ENCODE measurements at regions not wholly inside any gene's neighbourhood (a gene's known extent, or its start where the extent isn't known, plus 50 kb on each side); places are given as distances from the start of the nearest gene placed in this dataset.
A peak's percentile ranks its signal among the peaks of the same experiment; 100 is the strongest.

DNA sequence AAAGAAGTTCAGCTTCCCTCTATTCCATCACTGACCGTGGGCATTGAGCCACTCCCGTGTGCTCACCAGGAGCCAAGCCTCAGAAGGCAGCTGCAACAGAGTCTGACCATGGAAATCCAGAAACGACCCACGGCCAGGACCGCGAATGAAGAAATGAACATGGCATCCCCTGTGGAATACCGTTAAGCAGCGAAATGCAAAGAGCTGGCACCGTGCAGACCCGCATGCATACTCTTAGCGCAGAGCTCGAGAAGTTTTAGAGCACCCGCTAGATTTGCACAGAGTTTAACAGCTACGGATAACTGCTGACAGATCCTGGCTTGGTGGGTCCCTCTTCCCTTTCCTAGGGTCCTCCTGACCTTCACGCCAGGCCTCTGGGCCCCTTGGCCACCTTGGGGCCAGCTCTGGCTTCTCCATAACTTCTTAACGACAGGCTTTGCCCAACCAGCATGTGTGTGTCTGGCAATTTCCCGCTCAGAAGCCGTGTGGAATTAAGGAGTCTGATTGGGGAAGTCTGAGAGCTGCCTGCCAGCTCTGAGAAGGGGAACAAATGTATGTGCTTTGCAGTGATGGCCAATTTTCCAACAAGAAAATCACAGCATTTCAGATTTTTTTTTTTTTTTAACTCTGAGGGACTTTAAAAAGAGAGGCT, 75.3 kb upstream of the COL5A1 start:
- no peaks in the 10 kb centered on the region for H3K27me3 ChIP-seq (ENCODE audit: control insufficient read depth, insufficient read depth, low read length)
- CTCF ChIA-PET = interaction anchor here (0.7 kb wide), 1 partner anchor 60 kb away, joined by 3 read pairs; no protein-coding TSS in a partner anchor
- no peak overlapping the region for H3K27ac ChIP-seq (ENCODE audit: low read depth, low read length)
- peaks cover 18% of the 10 kb centered on the region for H3K9me3 ChIP-seq (ENCODE audit: control insufficient read depth, insufficient read depth, low read length)
- TF ChIP-seq, protein P1, sequence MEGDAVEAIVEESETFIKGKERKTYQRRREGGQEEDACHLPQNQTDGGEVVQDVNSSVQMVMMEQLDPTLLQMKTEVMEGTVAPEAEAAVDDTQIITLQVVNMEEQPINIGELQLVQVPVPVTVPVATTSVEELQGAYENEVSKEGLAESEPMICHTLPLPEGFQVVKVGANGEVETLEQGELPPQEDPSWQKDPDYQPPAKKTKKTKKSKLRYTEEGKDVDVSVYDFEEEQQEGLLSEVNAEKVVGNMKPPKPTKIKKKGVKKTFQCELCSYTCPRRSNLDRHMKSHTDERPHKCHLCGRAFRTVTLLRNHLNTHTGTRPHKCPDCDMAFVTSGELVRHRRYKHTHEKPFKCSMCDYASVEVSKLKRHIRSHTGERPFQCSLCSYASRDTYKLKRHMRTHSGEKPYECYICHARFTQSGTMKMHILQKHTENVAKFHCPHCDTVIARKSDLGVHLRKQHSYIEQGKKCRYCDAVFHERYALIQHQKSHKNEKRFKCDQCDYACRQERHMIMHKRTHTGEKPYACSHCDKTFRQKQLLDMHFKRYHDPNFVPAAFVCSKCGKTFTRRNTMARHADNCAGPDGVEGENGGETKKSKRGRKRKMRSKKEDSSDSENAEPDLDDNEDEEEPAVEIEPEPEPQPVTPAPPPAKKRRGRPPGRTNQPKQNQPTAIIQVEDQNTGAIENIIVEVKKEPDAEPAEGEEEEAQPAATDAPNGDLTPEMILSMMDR (IDR thresholded peaks at IDR 0.05; ENCODE audit: low read depth, low read length) = no peak
- DNase-seq (ENCODE audit: low read depth, low spot score) = no peak
- POLR2A ChIA-PET = interaction anchor here (0.6 kb wide), 1 partner anchor 117 kb away, joined by 3 read pairs; no protein-coding TSS in a partner anchor
- H3K4me3 ChIP-seq (ENCODE audit: low read depth, low read length) = no peak overlapping the region

GRCh38 chr9:134566936-134567335, 74.7 kb upstream of the COL5A1 start:
- DNase-seq (ENCODE audit: low read depth, low spot score) = no peak

GRCh38 chr9:134568116-134568515, 73.5 kb upstream of the COL5A1 start:
- H3K27ac ChIP-seq (ENCODE audit: low read depth, low read length) = peak overlapping the region; percentile 31
- peaks cover 29% of the 10 kb centered on the region for H3K9me3 ChIP-seq (ENCODE audit: control insufficient read depth, insufficient read depth, low read length)
- DNase-seq (ENCODE audit: low read depth, low spot score) = no peak
- H3K27me3 ChIP-seq (ENCODE audit: control insufficient read depth, insufficient read depth, low read length) = no peaks in the 10 kb centered on the region
- TF ChIP-seq, protein P1 (IDR thresholded peaks at IDR 0.05; ENCODE audit: low read depth, low read length) = no peak
- ChIA-PET CTCF (no interaction called here), POLR2A (interaction anchor here (0.9 kb wide), 1 partner anchor 34 kb away, joined by 3 read pairs; no protein-coding TSS in a partner anchor)
- H3K4me3 ChIP-seq (ENCODE audit: low read depth, low read length) = no peak overlapping the region

More at GRCh38 chr9:134566936-134567335, 74.7 kb upstream of the COL5A1 start:
- Histone ChIP-seq H3K4me3 (ENCODE audit: low read depth, low read length) (no peak overlapping the region), H3K9me3 (ENCODE audit: control insufficient read depth, insufficient read depth, low read length) (peaks cover 25% of the 10 kb centered on the region), H3K27me3 (ENCODE audit: control insufficient read depth, insufficient read depth, low read length) (no peaks in the 10 kb centered on the region), H3K27ac (ENCODE audit: low read depth, low read length) (no peak overlapping the region)
- TF ChIP-seq, protein P1 (IDR thresholded peaks at IDR 0.05; ENCODE audit: low read depth, low read length) = no peak
- CTCF ChIA-PET = no interaction called here
- POLR2A ChIA-PET = interaction anchor here (0.6 kb wide), 1 partner anchor 405 kb away, joined by 8 read pairs; no protein-coding TSS in a partner anchor

GRCh38 chr9:134568811-134569210, 72.8 kb upstream of the COL5A1 start:
- H3K4me3 ChIP-seq (ENCODE audit: low read depth, low read length) = no peak overlapping the region
- POLR2A ChIA-PET = interaction anchor here (0.9 kb wide), 1 partner anchor 34 kb away, joined by 3 read pairs; no protein-coding TSS in a partner anchor
- peak; percentile 52 for DNase-seq (ENCODE audit: low read depth, low spot score)
- peaks cover 23% of the 10 kb centered on the region for H3K9me3 ChIP-seq (ENCODE audit: control insufficient read depth, insufficient read depth, low read length)
- CTCF ChIA-PET = no interaction called here
- TF ChIP-seq, protein P1 (IDR thresholded peaks at IDR 0.05; ENCODE audit: low read depth, low read length) = no peak
- H3K27me3 ChIP-seq (ENCODE audit: control insufficient read depth, insufficient read depth, low read length) = no peaks in the 10 kb centered on the region
- H3K27ac ChIP-seq (ENCODE audit: low read depth, low read length) = no peak overlapping the region

DNA sequence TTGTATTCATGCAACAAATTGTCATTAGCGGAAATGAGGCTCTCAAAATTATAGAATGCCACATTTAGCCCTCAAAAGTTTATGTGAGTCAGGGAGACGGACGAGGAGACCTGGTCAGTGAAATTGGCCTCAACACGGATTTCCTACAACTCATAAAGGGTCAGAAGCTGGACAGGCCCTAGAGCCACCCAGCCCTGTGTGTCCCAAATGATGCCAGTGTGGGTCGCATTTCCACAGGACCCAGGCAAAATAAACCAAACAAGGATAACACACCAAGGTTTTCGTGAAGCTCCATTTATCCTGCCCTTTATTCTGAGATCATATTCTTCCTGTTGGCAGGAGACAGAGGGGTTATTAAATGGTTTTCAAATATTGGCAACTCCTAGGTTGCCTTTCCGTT, 72.0 kb upstream of the COL5A1 start:
- ChIA-PET CTCF (no interaction called here), POLR2A (no interaction called here)
- TF ChIP-seq, protein P1 (IDR thresholded peaks at IDR 0.05; ENCODE audit: low read depth, low read length) = no peak
- no peak for DNase-seq (ENCODE audit: low read depth, low spot score)
- Histone ChIP-seq H3K4me3 (ENCODE audit: low read depth, low read length) (no peak overlapping the region), H3K9me3 (ENCODE audit: control insufficient read depth, insufficient read depth, low read length) (peaks cover 23% of the 10 kb centered on the region), H3K27me3 (ENCODE audit: control insufficient read depth, insufficient read depth, low read length) (no peaks in the 10 kb centered on the region), H3K27ac (ENCODE audit: low read depth, low read length) (no peak overlapping the region)

Data from AG04450 (cell line).